ENCODE measurements at regions not wholly inside any gene's neighbourhood (a gene's known extent, or its start where the extent isn't known, plus 50 kb on each side); places are given as distances from the start of the nearest gene placed in this dataset.

GRCh38 chrX:138534410-138534809, 177.1 kb downstream of the FGF13 start:
- no peak for DNase-seq

GRCh38 chrX:138519296-138519695, 192.2 kb downstream of the FGF13 start:
- peak; percentile 56 to 71 for DNase-seq

GRCh38 chrX:138504273-138504672, 207.2 kb downstream of the FGF13 start:
- no peak for DNase-seq

DNA sequence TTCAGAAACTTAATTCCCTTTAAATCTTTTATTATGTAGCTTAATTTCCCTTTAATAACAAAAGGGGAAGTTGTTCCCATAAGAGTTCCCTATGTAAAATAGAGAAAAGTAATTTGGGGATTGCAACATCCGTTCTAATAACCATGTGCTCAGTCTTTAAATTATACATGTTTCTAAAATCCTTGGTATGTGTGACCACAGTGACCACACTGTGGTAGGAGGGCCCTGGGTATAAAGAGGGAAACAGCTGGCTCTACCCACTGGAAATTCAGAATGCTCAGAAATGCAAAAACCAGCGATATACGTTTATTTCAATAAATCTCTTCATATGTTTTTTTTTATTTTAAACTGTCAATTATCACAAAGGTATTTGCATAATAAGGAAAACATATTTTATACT, 219.1 kb downstream of the FGF13 start:
- DNase-seq = no peak

DNA sequence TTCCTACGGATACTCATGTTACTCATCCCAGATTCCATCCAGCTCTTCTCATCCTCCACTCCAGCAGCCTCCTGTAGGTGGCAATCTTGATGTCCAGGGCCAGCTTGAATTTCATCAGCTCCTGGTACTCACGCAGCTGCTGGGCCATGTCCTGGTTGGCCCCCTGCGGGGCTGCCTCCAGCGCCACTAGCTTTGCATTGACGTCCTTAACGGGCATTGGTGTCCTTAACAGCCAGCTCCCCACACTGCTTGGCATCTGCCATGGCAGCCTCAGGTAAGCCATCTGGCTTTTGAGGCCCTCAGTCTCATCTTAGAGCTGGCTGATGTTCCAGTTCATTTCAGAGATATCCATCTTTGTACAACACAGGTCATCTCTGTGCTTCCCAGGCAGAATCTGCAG, 223.7 kb downstream of the FGF13 start:
- no peak for DNase-seq

- DNase-seq = no peak
Observed at GRCh38 chrX:138485767-138486166, 225.8 kb downstream of the FGF13 start.

GRCh38 chrX:138485224-138485623, 226.3 kb downstream of the FGF13 start:
- DNase-seq = no peak

DNA sequence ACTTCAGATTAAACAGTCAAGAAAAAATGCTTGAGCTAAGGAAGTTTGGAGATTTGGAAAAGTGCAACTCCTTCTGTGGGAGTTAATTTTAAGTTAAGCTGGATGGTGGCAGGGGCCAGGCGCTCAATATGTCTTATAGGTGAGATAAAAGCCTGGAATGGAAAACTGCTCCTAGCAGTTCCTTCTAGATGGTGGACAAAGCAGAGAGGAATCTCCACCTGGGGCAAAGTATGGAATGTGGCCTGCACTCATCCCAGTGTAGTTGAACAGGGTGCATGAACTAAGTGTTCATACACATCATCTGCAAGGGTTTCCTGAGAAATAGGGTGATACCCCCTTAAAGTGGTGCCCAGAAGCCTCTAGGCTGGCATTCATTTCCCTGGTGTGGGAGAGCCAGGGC, 227.1 kb downstream of the FGF13 start:
- DNase-seq = no peak

DNA sequence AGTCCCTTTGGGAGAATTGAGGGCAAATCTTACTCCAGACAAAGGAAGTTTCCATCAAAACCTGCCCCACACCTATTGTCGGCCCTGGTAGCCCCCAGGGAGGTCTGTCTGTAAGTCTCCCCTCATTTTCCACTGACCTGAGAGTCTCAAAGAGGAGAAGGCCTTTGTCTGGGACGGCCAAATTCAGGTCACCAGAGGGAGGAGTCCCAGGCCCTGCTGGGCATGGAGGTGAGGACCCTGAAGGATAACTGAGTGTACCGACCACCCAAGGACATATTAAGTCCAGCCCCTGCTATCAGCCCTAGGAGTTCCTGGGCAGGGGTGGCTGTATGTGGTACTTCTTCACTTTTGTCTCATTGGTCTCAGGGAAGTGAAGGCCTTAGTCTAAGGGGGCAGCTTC, 229.9 kb downstream of the FGF13 start:
- DNase-seq = no peak

DNA sequence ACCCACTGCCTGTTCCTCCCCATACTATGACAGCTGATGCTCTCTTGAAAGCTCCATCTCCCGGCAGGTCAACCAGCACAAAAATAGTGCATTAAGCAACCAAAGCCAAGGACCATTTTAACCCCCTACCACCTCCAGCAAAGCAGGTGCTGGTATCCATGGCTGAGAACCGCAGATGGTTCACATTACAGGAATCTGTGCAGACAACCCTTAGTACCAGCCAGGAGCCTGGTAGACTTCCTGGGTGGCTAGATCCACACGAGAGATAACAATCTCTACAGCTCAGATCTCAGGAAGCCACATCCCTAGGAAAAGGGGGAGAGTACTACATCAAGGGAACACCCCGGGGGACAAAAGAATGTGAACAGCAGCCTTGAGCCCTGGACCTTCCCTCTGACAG, 248.0 kb downstream of the FGF13 start:
- DNase-seq = no peak

Measured in NCI-H1930 (cell line).